GM18519 (cell line): ENCODE measurements at regions not wholly inside any gene's neighbourhood (a gene's known extent, or its start where the extent isn't known, plus 50 kb on each side); places are given as distances from the start of the nearest gene placed in this dataset.

Experiments used
- ATAC-seq: cut with Tn5 transposase; IDR thresholded peaks from one replicate; pipeline ENCODE4 v1.9.1; 2021; ENCODE audit warnings: mild to moderate bottlenecking, moderate library complexity; ENCODE audit not compliant: unreplicated experiment, low FRiP score

DNA sequence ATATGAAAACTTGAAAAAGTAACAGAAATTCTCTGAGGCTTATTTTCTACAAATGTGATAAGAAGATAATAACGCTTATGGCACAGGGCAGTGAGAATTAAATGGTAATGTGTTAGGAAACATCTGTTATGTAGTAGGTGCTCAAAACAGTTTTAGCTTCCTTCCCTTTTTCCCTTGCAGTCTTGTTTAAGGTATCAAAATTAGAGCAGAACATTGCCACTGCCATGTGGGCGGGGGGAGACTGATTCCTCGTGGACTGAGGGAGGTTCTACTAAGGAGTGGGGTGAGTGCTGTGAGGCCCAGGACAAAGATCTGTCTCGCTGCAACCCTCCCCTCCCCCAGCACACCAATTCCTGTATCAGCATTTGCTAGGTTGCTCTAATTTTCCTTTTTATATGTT, 702.4 kb downstream of the TUSC7 start:
- ATAC-seq = no peak

DNA sequence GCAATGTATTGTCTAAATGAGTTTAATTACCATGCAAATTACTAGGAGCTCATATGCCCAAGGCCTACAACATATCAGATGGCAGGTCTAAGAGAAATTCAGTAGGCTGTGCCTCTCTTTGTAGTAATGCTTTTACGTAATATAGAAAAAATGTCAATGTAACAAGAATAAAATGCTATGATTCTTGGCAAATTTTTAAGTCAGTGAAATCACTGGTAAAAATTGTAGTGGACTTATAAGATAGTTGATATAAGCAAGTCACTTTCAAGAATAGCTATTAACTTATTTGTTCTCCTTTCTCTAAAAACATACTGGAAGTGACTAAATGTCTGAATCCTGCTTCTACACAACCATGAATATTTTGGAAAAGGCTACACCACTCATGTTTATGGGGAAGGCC, 707.8 kb downstream of the TUSC7 start:
- no peak for ATAC-seq

DNA sequence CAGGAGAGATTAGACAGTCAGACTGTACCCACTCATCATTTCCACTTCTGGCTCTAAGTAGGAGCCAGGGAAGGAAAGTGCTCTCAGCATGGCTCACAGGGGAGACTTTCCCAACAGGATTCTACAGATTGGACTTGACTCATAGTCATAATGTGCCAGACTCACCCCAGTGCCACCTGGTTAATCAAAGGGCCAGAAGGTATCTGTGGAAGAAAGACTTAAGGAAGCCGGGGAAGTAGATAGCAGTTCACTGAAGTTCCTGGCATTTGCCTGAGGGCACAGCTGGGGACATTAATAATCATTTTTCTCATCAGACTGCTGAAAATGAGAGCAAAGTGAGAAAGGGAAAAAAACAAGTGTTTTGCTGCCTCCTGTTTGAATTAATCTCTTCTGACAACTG, 717.5 kb downstream of the TUSC7 start:
- no peak for ATAC-seq

DNA sequence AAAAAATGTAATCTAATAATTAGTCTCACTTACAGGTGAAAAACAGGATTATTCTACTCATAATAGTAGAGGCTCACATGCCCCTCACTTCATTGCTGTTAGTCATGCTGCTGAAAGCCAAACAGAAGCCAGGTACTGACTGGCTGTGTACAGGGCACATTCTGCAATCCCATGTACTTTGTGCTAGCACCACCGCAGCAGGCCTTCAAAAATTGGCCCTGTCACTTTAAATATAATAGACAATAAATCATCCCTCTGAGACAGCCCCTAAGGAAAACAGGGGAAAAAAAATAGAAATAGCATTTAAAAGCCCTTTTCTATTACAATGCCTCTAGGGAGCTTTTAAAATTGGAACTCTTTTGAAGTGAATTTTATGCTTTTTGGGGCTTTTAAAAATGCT, 723.8 kb downstream of the TUSC7 start:
- no peak for ATAC-seq

DNA sequence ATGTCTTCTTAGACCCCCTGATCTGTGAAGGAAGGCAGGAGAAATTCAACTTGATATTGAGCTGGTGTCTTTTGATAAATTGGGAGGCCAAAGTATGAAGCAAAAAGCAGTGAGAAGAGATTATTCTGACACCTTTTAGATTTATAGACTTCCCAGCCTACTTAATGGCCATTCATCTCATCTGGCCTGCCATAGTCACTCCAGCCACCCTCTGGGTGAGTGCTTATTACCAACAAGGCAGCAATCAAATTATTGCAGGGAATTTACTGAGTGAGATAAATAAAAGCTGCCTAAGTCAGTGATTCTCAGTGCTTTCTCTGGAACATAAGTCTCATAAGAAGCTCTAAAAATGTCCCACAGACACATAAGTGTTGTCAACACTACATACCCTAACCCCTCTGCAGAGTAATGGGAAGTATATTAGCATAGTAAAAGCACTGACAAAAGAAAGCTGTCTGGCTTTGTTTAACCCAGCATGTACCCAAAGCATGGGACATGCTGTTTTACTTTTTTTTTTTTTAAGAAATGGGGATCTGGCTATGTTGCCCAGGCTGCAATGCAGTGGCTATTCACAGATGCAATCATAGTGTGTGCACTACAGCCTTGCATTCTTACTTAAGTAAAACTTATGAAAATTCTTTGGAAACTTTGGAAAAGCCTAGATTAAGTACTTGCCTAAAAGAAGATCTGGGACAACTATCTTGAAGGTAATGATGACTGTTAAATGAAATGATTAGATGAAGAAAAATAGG, 725.3 kb downstream of the TUSC7 start:
- ATAC-seq = no peak

DNA sequence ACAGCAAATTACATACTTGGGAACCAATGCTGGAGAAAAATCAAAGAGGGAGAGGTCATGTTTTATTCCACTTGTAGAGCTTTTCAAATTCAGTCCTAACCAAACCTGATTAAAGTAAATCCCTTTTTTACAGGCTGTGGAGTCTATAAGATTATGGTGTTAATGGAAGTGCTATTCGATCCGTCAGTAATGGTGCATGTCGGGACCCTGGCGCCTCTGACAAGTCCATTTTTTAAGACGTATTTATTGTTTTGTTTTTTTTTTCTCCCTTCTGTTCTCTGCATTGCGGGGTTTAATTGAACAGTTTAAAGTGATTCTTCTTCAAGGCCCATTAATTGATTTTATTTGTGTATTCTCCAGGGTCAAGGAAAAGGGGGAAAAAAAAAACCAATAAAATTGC, 725.9 kb downstream of the TUSC7 start:
- no peak for ATAC-seq

DNA sequence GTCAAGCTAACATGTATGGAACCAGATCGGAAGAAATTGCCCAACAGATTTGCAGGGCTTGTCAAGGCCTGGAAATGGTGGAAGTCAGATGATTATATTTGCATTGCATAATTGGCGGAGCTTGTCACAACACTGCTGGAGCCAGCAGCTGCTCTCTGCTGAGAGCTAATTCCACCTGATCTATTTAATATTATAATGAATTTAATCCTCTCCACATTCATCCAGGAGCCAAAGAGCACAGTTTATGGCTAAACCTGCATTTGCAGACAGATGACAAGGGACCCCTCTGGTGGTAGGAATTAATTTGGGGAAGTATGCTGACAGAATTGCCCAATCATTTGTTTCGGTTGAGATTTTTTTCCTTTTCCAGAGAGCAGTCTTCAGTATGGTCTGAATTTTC, 730.2 kb downstream of the TUSC7 start:
- ATAC-seq = no peak

DNA sequence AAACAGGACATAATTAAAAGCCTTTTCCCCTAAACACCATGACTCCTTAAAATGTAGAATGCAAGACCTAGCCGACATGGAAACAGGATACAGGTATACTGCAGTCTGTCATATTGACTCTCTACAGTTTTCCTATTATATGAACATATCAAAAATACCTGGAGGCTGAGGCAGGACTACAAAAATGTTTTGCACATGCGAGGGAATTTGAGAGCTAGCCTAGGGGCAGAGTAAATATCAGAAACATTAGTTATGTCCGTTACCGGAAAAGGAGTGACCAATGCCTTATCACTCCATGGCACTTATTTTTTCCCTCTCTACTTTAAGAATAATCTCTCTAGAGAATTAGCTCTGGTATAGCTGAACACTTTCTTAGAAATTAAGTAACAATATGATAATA, 732.3 kb downstream of the TUSC7 start:
- no peak for ATAC-seq

DNA sequence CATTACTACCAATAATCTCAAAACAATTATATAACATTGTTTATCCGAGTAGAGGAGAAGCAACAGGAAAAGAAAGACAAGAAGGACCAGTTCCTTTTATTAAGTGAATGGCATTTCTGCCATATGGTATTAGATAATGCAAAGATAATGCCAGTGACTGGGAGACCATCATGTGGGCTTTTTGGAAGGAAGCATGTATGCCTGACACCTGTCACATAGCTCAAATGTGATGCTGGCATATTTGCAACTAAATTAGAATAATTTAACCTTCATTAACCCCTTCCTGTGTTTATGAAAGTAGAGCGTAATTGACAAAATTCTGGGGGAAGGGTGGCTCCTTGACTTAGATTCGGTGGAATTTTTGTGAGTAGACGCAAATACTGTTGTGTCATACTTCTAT, 733.0 kb downstream of the TUSC7 start:
- no peak for ATAC-seq

DNA sequence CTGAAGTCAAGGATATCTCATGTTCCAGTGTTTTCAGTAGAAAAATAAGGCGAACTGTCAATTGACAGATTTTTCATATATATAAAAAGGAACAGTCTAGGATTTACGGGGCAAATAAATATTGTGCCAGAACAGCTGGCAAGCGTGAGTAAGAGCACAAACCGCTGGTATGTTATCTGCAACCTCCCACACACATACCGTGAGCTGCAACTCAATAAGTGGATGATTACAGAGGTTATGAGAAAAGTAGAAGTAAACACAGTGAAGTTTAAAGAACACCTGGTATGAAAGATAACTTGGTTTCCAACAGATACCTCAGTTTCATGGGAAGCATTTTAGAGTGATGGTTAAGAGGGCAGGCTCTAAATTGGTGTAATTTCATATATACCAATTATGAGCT, 733.4 kb downstream of the TUSC7 start:
- ATAC-seq = no peak

DNA sequence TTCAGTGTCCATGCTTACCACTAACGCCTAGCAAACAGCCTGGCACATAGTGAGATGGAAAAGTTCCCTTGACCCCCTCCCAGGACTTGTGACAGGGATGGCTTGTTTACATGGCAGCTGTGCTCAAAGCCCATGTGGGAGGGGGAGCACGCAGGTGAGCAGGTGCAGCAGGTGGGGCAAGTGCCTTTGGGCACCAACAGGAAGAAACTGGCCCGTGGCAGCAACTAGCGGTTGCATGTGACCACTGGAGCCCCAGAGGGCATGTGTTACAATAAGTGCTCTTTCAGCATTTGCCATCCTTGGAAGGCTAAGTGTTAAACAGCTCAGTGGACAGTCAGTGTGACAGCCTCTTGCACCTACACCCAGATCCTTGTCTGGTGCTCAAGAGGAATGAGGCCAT, 734.6 kb downstream of the TUSC7 start:
- ATAC-seq = no peak

DNA sequence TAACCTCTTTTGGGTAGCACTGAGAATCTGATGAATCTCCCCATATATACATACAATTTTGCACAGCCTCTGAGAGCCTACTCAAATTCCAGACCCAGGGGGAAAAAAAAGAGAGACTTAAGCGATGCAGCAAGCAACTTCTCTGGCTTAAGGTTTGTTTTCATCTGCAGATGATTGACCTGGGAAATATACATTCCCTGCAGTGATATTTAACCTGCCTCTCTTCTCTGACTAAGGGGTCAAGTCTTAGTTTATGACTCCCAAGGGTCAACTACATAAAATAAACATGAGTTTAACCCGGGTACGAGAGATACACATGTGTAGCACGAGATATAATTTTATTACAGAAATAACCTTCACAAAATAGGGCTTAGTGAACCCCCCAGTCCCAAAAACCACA, 737.8 kb downstream of the TUSC7 start:
- no peak for ATAC-seq

DNA sequence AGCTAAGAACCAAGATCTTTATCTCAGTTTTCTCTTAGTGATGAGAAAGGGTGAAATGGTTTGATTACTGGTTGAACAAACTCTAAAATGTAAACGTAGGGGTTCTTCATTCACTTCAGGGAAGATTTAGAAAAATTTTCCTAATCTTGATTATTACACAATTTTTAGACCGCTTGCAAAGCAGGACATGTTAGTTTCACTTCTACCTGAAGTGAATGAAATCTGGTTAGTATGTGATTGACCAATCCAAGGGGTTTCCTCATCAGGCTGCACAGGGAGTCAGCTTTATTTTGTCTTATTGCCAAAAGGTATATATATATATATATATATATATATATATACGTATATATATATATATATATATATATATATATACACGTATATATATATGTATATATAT, 740.4 kb downstream of the TUSC7 start:
- ATAC-seq = no peak

DNA sequence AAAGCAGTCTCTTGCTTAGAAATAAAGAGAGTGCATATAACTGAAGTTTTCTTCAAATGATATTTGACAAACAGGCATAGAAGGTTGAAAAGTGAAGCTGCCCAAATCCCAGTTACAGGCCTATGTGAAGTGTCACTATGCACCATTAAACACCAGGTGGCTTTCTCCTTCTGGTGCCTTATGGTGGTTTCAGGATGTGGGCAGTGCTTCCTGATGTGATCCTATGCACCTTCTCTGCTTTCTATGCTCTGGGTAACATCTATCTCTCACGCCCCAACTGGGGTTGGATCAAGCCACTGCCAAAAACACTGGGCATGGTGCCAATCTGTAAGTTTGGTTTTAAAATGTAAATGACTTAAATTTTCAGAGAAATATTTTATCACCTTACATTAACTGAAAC, 744.7 kb downstream of the TUSC7 start:
- no peak for ATAC-seq

DNA sequence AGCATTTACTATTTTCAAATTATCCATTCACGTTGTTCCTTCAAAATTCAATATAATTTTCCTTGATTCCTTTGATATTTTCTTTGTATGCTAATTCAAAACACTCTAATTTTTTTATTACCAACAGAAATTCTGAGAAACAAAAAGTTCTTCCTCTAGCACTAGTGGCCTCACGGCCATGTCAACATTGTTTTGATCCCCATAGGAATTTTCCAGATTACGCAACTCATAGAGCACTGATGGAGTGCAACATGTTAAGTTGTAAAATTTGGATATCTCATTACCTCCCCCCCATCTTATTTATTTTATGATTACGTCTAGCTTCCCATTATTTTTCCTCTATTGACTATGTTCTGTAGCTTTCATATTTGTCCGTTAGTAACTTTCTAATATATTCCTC, 745.3 kb downstream of the TUSC7 start:
- no peak for ATAC-seq

DNA sequence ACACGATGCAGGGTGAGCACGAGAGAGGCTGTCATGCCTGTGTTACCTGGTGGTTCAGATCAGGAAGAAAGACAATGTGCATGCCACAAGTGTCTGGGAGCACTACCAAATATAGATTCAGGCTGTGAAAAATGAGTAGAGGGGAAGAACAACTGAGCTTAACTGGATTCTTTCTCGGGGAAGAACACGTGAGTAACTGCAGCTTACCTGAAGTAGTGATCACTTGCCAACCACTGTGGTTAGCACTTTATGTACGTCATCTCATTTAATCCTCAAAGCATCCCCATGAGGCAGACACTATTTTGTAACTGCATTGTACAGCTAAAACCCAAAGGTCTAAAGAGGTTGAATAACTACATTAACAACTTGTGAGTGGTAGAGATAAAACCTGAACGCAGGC, 746.2 kb downstream of the TUSC7 start:
- no peak for ATAC-seq

DNA sequence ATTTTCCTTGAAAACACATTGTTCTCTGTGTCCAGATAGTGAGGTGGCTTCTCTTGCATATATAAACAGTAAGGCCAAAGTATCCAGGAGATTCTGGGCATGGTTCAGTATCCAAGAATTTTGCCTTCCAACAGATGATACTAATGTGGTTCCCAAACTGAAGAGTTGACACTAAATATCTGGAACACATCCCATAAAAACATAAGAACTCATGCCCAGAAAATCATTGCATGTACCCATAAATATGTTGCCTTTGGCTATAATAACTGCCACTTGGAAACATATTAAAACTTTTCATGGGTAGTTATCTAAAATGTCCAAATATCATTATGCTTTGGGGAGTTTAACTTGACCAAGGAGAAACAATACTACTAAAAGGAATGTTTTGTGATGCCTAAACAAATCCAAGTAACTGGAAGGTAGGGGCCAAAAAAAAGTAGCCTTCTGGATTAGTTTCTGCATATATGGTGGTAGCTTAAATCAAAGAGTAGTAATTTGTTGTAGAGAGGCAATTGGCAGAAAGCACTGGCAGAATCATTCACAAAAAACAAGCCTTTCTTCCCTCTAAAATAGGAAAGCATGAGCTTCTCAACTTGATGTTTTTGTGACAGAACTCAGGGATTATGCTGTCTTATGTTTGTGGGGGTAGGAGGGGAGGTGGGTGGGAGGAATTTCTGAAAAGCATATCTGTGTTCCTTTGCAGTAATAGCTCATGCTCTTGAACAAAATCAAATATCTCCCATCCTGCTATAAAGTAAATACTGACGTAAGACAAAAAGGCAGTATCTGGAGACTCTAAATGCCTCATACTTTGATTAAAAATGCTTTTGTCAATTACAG, 753.9 kb downstream of the TUSC7 start:
- no peak for ATAC-seq

DNA sequence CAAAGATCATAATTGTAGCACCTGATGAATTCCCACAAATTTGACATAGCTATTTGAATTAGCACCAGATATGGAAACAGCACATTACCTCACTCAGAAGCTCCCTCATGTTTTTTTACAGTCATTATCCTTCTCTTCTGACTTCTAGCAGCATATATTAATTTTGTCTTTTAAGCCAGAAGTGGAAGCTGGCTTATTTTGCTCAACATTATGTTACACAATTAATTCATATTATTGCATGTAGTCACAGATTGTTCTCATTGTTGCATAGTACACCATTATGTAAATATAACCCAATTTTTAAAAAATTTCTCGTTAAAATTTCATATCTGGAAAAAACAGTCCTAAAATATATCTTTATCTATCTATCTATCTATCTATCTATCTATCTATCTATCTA, 762.3 kb downstream of the TUSC7 start:
- ATAC-seq = no peak

DNA sequence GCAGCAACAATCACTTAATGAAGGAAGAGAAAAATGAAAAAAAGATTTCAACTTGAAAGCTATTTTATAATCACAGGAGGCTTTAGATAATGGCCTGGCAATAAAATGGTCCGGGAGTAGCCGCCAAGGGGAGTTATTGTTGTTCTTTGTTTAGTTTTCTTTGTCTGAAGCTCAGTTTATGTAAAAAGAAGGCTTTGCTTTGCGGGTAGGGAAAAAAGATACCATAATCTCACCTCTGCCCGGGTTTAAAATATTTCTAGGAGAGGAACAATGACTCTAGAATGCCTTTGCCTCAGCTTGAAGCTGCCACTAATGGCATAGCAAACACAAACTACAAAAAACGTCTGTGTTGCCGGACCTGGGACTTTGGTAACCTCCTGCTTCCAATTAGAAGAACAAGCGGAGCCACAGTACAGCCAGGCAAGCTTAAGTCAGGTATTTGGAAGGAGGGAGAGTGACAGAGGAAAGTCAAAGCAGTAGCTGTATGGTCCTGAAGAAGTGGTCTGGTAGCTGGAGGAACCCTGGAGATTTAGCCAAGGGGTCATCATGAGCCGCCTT, 764.5 kb downstream of the TUSC7 start:
- no peak for ATAC-seq

DNA sequence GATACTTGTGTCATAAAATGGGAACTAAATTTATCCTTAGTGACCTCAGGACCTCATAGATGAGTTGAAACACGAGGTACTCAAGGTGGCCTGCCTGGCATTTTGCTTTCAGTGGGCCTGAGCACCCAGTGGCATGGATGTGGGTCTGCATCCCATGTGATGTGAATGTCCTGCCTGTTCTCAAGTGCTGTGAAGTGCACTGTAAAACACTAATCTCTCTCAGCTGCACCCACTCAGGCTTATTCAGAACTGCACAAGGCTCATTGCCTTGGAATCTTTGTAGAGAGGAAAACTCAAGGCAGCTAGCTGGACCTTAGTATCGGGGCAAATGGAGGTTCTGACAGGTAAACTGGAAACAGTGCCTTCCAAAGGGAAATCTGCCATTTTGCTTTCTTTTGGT, 767.0 kb downstream of the TUSC7 start:
- ATAC-seq = no peak

DNA sequence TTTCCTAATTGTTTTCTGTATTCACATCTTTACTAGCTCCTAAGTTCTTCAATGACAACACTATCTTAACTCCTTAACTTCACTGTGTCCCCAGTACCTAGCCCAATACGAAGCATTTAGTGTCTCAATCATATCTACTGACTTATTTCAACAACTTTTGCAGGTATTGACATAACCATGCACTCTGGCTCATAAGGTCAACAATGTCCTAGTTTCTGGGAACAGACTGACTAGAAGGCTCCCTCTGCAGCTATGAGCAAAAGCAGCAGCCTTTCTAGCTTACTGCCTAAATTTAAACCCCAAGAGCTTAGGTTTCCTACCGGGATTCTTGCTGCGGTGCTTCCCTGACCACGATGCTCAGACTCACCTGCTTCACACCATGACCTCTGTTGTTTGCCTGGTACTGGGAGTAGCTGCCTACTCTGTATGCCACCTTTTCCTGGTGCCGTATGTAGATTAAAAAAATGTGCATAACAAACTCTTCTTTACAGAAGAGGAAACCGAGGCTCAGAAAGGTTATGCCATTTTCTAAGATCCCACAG, 767.7 kb downstream of the TUSC7 start:
- no peak for ATAC-seq

DNA sequence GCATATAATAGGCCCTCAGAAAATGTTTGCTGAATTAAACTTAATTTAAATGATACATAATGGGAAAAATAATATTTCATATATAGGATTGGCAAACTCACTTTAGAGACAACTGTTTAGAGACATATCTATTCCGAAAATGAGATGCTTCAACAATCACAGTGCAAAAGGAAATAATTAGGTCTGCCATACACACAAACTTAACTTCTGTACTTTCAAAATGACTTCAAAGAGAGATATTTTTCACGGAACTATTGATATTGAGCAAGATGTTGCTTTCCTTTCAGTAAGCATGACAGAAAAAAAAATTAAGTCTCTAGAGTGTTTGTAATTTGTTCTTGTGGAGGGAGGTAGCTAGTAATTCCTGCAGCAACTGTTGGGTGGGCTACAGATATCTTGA, 769.5 kb downstream of the TUSC7 start:
- ATAC-seq = peak; percentile 88
